ENCODE measurements at regions not wholly inside any gene's neighbourhood (a gene's known extent, or its start where the extent isn't known, plus 50 kb on each side); places are given as distances from the start of the nearest gene placed in this dataset.
"Not testable (repeated sequence)": the region's sequence is repeated elsewhere in the genome, so short reads cannot be mapped to it uniquely, and the experiment has no call there.

GRCh38 chr13:37164635-37165034, 59.2 kb upstream of the CSNK1A1L start:
- no peak for DNase-seq (ENCODE audit: low spot score)

GRCh38 chr13:37163641-37164265, 58.3 kb upstream of the CSNK1A1L start:
- no peak for DNase-seq (ENCODE audit: low spot score)

DNA sequence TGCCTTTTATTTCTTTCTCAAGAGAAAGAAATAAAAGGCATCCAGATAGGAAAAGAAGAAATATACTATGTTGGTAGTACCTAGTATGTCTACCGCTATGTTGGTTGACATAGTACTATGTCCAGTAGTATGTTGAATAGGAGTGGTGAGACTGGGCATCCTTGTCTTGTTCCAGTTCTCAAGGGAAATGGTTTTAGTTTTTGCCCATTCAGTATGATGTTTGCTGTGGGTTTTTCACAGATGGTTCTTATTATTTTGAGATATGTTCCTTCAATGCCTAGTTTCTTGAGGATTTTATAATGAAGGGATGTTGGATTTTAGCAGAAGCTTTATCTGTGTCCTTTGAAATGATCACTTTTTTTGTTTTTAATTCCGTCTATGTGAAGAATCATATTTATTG, 53.0 kb upstream of the CSNK1A1L start:
- DNase-seq (ENCODE audit: low spot score): no peak

- not testable (repeated sequence) for DNase-seq (ENCODE audit: low spot score)
Observed at GRCh38 chr13:37155613-37156097, 50.2 kb upstream of the CSNK1A1L start.
